WTC11 (cell line): ENCODE measurements at regions not wholly inside any gene's neighbourhood (a gene's known extent, or its start where the extent isn't known, plus 50 kb on each side); places are given as distances from the start of the nearest gene placed in this dataset.

ENCODE experiments used
- ATAC-seq: fragments of 200-7000 bp; cut with Tn5 transposase; 2 replicates; pipeline ENCODE4 v1.10.0; 2021; ENCODE audit warnings: mild to moderate bottlenecking, moderate library complexity
- CTCF ChIA-PET: fragments of 300-600 bp; sonication (Branson Sonifier 250); formaldehyde crosslinking; loops from one replicate; lab custom pipeline; 2021; ENCODE audit warnings: antibody characterized with exemption; lab: Charles Lee
- POLR2A ChIA-PET: fragments of 350-600 bp; sonication (Branson Sonifier 250); formaldehyde crosslinking; loops from one replicate; lab custom pipeline; 2021; ENCODE audit warnings: antibody characterized with exemption; lab: Charles Lee
- DNase-seq: peaks from one replicate; pipeline ENCODE4 v3.0.0; 2021; ENCODE audit warnings: low spot score
- H3K27ac Mint-ChIP-seq: 2 replicates; pipeline ENCODE4 v1.8.0; 2021; ENCODE audit warnings: mixed read lengths
- H3K27me3 Mint-ChIP-seq: 2 replicates; pipeline ENCODE4 v1.8.0; 2021; ENCODE audit warnings: low read depth, mild to moderate bottlenecking, moderate library complexity, mixed read lengths
- H3K36me3 Mint-ChIP-seq: 2 replicates; pipeline ENCODE4 v1.8.0; 2021; ENCODE audit warnings: mixed read lengths
- H3K4me1 Mint-ChIP-seq: 2 replicates; pipeline ENCODE4 v1.8.0; 2022; ENCODE audit warnings: mixed read lengths
- H3K4me3 Mint-ChIP-seq: 2 replicates; pipeline ENCODE4 v1.8.0; 2021; ENCODE audit warnings: mild to moderate bottlenecking, moderate library complexity, mixed read lengths
- H3K9me3 Mint-ChIP-seq: 2 replicates; pipeline ENCODE4 v1.8.0; 2021; ENCODE audit warnings: mixed read lengths
- ATF1 ChIP-seq: sonication (generic); formaldehyde crosslinking; IDR thresholded peaks from 2 replicates; pipeline ENCODE4 v1.8.1; 2023; ENCODE audit warnings: mild to moderate bottlenecking, moderate library complexity, missing genetic modification reagents
- CBFB ChIP-seq: sonication (generic); formaldehyde crosslinking; IDR thresholded peaks from 2 replicates; pipeline ENCODE4 v1.8.1; 2022; ENCODE audit warnings: mild to moderate bottlenecking, low read depth, missing genetic modification reagents
- ETV6 ChIP-seq: sonication (generic); formaldehyde crosslinking; IDR thresholded peaks from 2 replicates; pipeline ENCODE4 v1.8.1; 2022; ENCODE audit warnings: mild to moderate bottlenecking, missing genetic modification reagents
- GABPB1 ChIP-seq: sonication (generic); formaldehyde crosslinking; IDR thresholded peaks from 2 replicates; pipeline ENCODE4 v1.8.1; 2023; ENCODE audit warnings: mild to moderate bottlenecking, missing genetic modification reagents
- HMGA2 ChIP-seq: fragments of 250-450 bp; sonication (Bioruptor Pico); IDR thresholded peaks from 2 replicates; pipeline ENCODE4 v1.4.0; 2021; ENCODE audit warnings: mild to moderate bottlenecking, moderate library complexity
- JAZF1 ChIP-seq: fragments of 250-450 bp; sonication (Bioruptor Pico); IDR thresholded peaks from 2 replicates; pipeline ENCODE4 v1.9.0; 2021; ENCODE audit warnings: moderate library complexity, mild to moderate bottlenecking, inconsistent platforms
- KAT7 ChIP-seq: sonication (generic); formaldehyde crosslinking; IDR thresholded peaks from 2 replicates; pipeline ENCODE4 v1.8.1; 2023; ENCODE audit warnings: missing genetic modification reagents, mild to moderate bottlenecking, borderline replicate concordance
- RELA ChIP-seq: sonication (generic); formaldehyde crosslinking; IDR thresholded peaks from 2 replicates; pipeline ENCODE4 v1.8.1; 2022; ENCODE audit warnings: missing genetic modification reagents, mild to moderate bottlenecking, borderline replicate concordance
- TF ChIP-seq, protein P1 (sequence below): fragments of 250-450 bp; sonication (Bioruptor Pico); IDR thresholded peaks from 2 replicates; pipeline ENCODE4 v1.9.0; 2021; ENCODE audit warnings: mild to moderate bottlenecking
- TF ChIP-seq, protein P2 (sequence below): sonication (generic); formaldehyde crosslinking; IDR thresholded peaks from 2 replicates; pipeline ENCODE4 v1.8.1; 2022; ENCODE audit warnings: low read depth, missing genetic modification reagents, borderline replicate concordance
- TF ChIP-seq, protein P3 (sequence below): sonication (generic); formaldehyde crosslinking; IDR thresholded peaks from 2 replicates; pipeline ENCODE4 v1.8.0; 2023; ENCODE audit warnings: mild to moderate bottlenecking, missing genetic modification reagents
- TF ChIP-seq, protein P4 (sequence below): sonication (generic); formaldehyde crosslinking; IDR thresholded peaks from 2 replicates; pipeline ENCODE4 v1.8.1; 2023; ENCODE audit warnings: mild to moderate bottlenecking, missing genetic modification reagents, borderline replicate concordance
- TF ChIP-seq, protein P5 (sequence below): sonication (generic); formaldehyde crosslinking; IDR thresholded peaks from 2 replicates; pipeline ENCODE4 v1.8.0; 2022; ENCODE audit warnings: mild to moderate bottlenecking, missing genetic modification reagents
- TF ChIP-seq, protein P6 (sequence below): sonication (generic); formaldehyde crosslinking; IDR thresholded peaks from 2 replicates; pipeline ENCODE4 v1.8.1; 2022; ENCODE audit warnings: missing genetic modification reagents, borderline replicate concordance
- TF ChIP-seq, protein P7 (sequence below): sonication (generic); formaldehyde crosslinking; conservative IDR thresholded peaks from 2 replicates; pipeline ENCODE4 v1.8.1; 2022; ENCODE audit warnings: mild to moderate bottlenecking, missing genetic modification reagents
- TF ChIP-seq, protein P8 (sequence below): fragments of 250-450 bp; sonication (Bioruptor Pico); IDR thresholded peaks from 2 replicates; pipeline ENCODE4 v1.8.0; 2021; ENCODE audit warnings: mild to moderate bottlenecking

DNA sequence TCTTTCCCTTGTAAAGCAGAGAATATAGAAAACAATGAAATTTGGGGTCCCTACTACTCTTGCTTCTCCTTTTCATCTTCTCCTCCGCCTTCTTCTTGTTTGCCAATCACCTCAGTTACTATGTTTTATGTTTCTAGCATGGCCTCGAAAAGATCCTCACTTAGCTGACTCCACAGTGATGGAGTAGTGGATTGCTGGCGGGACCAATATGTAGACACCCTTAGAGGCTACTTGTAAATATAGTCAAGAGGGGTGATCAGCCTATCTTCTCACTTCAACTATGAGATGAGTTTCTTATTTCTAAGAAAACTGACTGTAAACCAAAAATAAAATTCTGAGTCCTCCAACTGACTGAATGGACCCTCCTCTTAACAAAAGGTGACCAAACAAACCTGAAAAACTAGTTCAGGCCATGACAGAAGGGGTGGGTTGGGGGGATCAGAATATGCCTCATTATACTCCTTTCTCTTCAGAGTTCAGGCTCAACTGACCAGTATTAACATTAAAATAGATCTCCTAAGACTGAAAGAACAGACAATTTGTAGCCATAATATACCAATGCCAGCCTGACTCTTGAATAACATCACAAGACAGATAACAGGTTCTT, 829.0 kb downstream of the TLE4 start:
- Mint-ChIP-seq H3K27me3 (no peaks in the 10 kb centered on the region), H3K9me3 (peaks cover 26% of the 10 kb centered on the region), H3K4me1 (peaks cover 41% of the 10 kb centered on the region), H3K4me3 (peak overlapping the region; percentile 18), H3K36me3 (peaks cover 31% of the 10 kb centered on the region), H3K27ac (peak overlapping the region; percentile 93)
- no peak for DNase-seq
- CTCF ChIA-PET = no interaction called here
- TF ChIP-seq JAZF1 (CRISPR knock-in tag) (no peak), GABPB1 (CRISPR knock-in tag) (no peak), HMGA2 (no peak), RELA (CRISPR knock-in tag) (no peak), ATF1 (no peak), KAT7 (no peak), CBFB (CRISPR knock-in tag) (no peak), ETV6 (CRISPR knock-in tag) (no peak)
- TF ChIP-seq, protein P1, sequence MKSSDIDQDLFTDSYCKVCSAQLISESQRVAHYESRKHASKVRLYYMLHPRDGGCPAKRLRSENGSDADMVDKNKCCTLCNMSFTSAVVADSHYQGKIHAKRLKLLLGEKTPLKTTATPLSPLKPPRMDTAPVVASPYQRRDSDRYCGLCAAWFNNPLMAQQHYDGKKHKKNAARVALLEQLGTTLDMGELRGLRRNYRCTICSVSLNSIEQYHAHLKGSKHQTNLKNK (CRISPR knock-in tag) = no peak
- TF ChIP-seq, protein P2, sequence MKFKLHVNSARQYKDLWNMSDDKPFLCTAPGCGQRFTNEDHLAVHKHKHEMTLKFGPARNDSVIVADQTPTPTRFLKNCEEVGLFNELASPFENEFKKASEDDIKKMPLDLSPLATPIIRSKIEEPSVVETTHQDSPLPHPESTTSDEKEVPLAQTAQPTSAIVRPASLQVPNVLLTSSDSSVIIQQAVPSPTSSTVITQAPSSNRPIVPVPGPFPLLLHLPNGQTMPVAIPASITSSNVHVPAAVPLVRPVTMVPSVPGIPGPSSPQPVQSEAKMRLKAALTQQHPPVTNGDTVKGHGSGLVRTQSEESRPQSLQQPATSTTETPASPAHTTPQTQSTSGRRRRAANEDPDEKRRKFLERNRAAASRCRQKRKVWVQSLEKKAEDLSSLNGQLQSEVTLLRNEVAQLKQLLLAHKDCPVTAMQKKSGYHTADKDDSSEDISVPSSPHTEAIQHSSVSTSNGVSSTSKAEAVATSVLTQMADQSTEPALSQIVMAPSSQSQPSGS (CRISPR knock-in tag) = no peak
- TF ChIP-seq, protein P3, sequence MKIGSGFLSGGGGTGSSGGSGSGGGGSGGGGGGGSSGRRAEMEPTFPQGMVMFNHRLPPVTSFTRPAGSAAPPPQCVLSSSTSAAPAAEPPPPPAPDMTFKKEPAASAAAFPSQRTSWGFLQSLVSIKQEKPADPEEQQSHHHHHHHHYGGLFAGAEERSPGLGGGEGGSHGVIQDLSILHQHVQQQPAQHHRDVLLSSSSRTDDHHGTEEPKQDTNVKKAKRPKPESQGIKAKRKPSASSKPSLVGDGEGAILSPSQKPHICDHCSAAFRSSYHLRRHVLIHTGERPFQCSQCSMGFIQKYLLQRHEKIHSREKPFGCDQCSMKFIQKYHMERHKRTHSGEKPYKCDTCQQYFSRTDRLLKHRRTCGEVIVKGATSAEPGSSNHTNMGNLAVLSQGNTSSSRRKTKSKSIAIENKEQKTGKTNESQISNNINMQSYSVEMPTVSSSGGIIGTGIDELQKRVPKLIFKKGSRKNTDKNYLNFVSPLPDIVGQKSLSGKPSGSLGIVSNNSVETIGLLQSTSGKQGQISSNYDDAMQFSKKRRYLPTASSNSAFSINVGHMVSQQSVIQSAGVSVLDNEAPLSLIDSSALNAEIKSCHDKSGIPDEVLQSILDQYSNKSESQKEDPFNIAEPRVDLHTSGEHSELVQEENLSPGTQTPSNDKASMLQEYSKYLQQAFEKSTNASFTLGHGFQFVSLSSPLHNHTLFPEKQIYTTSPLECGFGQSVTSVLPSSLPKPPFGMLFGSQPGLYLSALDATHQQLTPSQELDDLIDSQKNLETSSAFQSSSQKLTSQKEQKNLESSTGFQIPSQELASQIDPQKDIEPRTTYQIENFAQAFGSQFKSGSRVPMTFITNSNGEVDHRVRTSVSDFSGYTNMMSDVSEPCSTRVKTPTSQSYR (CRISPR knock-in tag) = no peak
- TF ChIP-seq, protein P4, sequence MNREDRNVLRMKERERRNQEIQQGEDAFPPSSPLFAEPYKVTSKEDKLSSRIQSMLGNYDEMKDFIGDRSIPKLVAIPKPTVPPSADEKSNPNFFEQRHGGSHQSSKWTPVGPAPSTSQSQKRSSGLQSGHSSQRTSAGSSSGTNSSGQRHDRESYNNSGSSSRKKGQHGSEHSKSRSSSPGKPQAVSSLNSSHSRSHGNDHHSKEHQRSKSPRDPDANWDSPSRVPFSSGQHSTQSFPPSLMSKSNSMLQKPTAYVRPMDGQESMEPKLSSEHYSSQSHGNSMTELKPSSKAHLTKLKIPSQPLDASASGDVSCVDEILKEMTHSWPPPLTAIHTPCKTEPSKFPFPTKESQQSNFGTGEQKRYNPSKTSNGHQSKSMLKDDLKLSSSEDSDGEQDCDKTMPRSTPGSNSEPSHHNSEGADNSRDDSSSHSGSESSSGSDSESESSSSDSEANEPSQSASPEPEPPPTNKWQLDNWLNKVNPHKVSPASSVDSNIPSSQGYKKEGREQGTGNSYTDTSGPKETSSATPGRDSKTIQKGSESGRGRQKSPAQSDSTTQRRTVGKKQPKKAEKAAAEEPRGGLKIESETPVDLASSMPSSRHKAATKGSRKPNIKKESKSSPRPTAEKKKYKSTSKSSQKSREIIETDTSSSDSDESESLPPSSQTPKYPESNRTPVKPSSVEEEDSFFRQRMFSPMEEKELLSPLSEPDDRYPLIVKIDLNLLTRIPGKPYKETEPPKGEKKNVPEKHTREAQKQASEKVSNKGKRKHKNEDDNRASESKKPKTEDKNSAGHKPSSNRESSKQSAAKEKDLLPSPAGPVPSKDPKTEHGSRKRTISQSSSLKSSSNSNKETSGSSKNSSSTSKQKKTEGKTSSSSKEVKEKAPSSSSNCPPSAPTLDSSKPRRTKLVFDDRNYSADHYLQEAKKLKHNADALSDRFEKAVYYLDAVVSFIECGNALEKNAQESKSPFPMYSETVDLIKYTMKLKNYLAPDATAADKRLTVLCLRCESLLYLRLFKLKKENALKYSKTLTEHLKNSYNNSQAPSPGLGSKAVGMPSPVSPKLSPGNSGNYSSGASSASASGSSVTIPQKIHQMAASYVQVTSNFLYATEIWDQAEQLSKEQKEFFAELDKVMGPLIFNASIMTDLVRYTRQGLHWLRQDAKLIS = no peak
- TF ChIP-seq, protein P5, sequence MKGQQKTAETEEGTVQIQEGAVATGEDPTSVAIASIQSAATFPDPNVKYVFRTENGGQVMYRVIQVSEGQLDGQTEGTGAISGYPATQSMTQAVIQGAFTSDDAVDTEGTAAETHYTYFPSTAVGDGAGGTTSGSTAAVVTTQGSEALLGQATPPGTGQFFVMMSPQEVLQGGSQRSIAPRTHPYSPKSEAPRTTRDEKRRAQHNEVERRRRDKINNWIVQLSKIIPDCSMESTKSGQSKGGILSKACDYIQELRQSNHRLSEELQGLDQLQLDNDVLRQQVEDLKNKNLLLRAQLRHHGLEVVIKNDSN (CRISPR knock-in tag) = no peak
- TF ChIP-seq, protein P6, sequence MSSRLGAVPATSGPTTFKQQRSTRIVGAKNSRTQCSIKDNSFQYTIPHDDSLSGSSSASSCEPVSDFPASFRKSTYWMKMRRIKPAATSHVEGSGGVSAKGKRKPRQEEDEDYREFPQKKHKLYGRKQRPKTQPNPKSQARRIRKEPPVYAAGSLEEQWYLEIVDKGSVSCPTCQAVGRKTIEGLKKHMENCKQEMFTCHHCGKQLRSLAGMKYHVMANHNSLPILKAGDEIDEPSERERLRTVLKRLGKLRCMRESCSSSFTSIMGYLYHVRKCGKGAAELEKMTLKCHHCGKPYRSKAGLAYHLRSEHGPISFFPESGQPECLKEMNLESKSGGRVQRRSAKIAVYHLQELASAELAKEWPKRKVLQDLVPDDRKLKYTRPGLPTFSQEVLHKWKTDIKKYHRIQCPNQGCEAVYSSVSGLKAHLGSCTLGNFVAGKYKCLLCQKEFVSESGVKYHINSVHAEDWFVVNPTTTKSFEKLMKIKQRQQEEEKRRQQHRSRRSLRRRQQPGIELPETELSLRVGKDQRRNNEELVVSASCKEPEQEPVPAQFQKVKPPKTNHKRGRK (CRISPR knock-in tag) = no peak
- TF ChIP-seq, protein P7, sequence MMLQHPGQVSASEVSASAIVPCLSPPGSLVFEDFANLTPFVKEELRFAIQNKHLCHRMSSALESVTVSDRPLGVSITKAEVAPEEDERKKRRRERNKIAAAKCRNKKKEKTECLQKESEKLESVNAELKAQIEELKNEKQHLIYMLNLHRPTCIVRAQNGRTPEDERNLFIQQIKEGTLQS (CRISPR knock-in tag) = no peak
- TF ChIP-seq, protein P8, sequence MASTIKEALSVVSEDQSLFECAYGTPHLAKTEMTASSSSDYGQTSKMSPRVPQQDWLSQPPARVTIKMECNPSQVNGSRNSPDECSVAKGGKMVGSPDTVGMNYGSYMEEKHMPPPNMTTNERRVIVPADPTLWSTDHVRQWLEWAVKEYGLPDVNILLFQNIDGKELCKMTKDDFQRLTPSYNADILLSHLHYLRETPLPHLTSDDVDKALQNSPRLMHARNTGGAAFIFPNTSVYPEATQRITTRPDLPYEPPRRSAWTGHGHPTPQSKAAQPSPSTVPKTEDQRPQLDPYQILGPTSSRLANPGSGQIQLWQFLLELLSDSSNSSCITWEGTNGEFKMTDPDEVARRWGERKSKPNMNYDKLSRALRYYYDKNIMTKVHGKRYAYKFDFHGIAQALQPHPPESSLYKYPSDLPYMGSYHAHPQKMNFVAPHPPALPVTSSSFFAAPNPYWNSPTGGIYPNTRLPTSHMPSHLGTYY (CRISPR knock-in tag) = no peak
- ATAC-seq = peak; percentile 94
- POLR2A ChIA-PET = no interaction called here
